ENCODE measurements at regions not wholly inside any gene's neighbourhood (a gene's known extent, or its start where the extent isn't known, plus 50 kb on each side); places are given as distances from the start of the nearest gene placed in this dataset.
"Not testable (repeated sequence)": the region's sequence is repeated elsewhere in the genome, so short reads cannot be mapped to it uniquely, and the experiment has no call there.

DNA sequence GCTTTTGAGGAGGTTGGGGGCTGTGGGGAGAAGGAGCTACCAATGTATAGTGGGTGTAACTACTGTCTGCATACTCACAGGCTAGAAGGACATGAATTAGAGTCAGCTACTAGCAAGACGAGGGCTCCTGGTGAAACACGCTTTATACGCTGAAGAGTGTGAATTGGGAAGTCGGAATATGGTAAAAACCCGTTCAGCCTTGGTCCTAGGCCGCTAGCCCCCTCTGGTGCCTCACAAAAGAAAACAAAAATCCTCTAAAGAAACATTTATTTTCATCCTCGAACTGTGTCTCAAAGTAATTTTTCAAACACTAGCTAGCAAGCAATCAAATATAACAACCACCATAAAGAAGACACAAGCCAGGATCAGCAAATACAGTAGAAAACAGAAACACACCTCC, 338.1 kb upstream of the SEMA3C start:
- DNase-seq (ENCODE audit: low spot score), result no peak
- no peaks in the 10 kb centered on the region for H3K27me3 Mint-ChIP-seq (ENCODE audit: low read depth)
- H3K4me1 Mint-ChIP-seq (ENCODE audit: low read depth), result no peaks in the 10 kb centered on the region
- H3K36me3 Mint-ChIP-seq (ENCODE audit: low read depth), result no peaks in the 10 kb centered on the region
- H3K9me3 Mint-ChIP-seq, result peaks cover 10% of the 10 kb centered on the region
- H3K27ac Mint-ChIP-seq, result no peak overlapping the region
- no peak overlapping the region for H3K4me3 Mint-ChIP-seq (ENCODE audit: low read depth)
- intact Hi-C loops (cut with micrococcal nuclease), result no loop called here

DNA sequence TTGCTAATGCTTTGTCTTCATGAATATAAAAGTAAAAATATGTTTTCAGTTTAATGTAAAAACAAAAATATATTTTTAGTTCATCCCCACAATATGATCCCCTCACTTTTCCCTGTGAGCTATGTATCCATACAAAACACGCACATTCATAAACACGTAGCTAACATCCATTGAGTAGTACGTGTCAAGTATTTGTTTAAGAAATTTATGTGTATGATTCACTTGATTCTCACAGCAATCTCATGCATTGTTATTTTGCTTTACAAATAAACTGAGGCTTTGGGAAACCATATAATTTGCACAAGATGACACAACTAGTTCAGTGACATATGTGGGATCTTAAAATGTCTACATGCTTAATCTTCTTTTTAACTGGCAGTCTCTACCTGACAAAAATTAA, 329.6 kb upstream of the SEMA3C start:
- H3K4me1 Mint-ChIP-seq (ENCODE audit: low read depth), result no peaks in the 10 kb centered on the region
- DNase-seq (ENCODE audit: low spot score), result no peak
- no peak overlapping the region for H3K4me3 Mint-ChIP-seq (ENCODE audit: low read depth)
- H3K36me3 Mint-ChIP-seq (ENCODE audit: low read depth), result no peaks in the 10 kb centered on the region
- H3K27ac Mint-ChIP-seq, result no peak overlapping the region
- peaks cover 4% of the 10 kb centered on the region for H3K9me3 Mint-ChIP-seq
- H3K27me3 Mint-ChIP-seq (ENCODE audit: low read depth), result no peaks in the 10 kb centered on the region
- intact Hi-C loops (cut with micrococcal nuclease), result no loop called here

DNA sequence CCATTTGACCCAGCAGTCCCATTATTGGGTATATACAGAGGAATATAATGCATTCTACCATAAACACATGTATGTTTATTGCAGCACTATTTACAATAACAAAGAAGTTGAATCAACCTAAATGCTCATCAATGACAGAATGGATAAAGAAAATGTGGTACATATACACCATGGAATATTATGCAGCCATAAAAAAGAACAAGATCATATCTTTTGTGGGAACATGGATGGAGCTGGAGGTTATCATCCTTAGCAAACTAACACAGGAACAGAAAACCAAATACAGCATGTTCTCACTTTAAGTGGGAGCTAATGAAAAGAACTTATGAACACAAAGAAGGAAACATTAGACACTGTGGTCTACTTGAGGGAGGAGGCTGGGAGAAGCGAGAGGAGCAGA, 328.5 kb upstream of the SEMA3C start:
- H3K4me1 Mint-ChIP-seq (ENCODE audit: low read depth); H3K4me3 Mint-ChIP-seq (ENCODE audit: low read depth); DNase-seq (ENCODE audit: low spot score); H3K9me3 Mint-ChIP-seq; H3K27ac Mint-ChIP-seq; intact Hi-C loops (cut with micrococcal nuclease); H3K27me3 Mint-ChIP-seq (ENCODE audit: low read depth); H3K36me3 Mint-ChIP-seq (ENCODE audit: low read depth): not testable (repeated sequence)

DNA sequence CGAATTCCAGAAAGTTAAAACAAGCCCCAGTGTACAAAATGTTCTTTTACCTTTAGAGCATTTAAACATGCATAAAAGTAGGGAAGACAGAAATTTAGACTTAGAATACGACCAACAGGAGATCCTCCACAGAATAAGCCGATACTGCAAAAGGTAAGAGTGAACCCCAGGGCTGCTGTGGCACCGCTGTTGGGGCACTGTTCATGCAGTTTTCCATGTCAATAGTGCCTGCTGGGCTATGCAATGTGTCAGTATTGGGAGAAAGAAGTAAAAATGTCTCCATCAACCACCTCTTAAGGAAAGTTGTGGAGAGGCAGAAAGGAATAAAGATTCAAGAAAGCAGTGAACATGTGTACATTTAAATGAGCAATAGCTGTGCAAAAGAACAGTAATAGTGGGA, 326.5 kb upstream of the SEMA3C start:
- Mint-ChIP-seq H3K36me3 (ENCODE audit: low read depth) (no peaks in the 10 kb centered on the region), H3K4me1 (ENCODE audit: low read depth) (no peaks in the 10 kb centered on the region), H3K27ac (no peak overlapping the region), H3K4me3 (ENCODE audit: low read depth) (no peak overlapping the region), H3K27me3 (ENCODE audit: low read depth) (no peaks in the 10 kb centered on the region), H3K9me3 (peaks cover 10% of the 10 kb centered on the region)
- intact Hi-C loops (cut with micrococcal nuclease), result no loop called here
- DNase-seq (ENCODE audit: low spot score), result no peak

DNA sequence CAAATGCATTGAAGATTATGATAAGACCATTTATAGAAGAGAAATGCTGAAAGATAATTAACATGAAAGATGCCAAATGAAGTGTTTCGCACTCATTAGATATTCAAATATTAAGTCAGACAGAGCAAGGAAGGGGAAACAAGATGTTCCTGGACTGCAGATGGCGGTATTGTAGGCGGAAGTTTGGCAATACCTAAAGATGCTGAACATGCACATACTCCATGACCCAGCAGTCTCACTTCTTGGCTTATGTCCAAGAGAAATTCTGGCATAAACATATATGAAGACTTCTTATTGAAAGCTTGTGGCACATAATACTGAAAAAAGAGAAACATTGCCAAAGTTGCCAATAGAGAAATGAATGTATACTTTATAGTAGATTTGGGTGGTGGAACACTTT, 325.4 kb upstream of the SEMA3C start:
- intact Hi-C loops (cut with micrococcal nuclease), result no loop called here
- Mint-ChIP-seq H3K27me3 (ENCODE audit: low read depth) (no peaks in the 10 kb centered on the region), H3K27ac (no peak overlapping the region), H3K4me1 (ENCODE audit: low read depth) (no peaks in the 10 kb centered on the region), H3K36me3 (ENCODE audit: low read depth) (no peaks in the 10 kb centered on the region), H3K4me3 (ENCODE audit: low read depth) (no peak overlapping the region), H3K9me3 (peaks cover 12% of the 10 kb centered on the region)
- no peak for DNase-seq (ENCODE audit: low spot score)

DNA sequence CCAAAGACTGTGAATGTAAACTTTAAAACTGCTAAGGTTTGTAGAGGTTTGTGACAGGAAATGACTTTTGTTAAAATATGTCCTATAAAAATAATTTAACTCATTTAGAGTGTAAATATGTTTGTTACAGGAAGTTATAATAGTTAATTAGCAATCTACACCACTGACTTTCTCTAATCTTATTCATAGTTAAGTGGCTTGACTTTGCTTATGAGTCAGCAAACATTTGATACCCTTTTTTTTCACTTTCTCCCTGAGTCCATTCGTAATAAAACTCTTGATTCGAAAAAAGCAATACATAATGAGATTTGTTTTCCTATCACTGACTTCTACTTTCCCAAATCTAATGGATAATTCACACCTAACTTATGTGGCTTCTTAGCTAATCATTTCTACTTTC, 317.7 kb upstream of the SEMA3C start:
- Mint-ChIP-seq H3K27ac (no peak overlapping the region), H3K36me3 (ENCODE audit: low read depth) (no peaks in the 10 kb centered on the region), H3K9me3 (peaks cover 8% of the 10 kb centered on the region), H3K27me3 (ENCODE audit: low read depth) (no peaks in the 10 kb centered on the region), H3K4me3 (ENCODE audit: low read depth) (no peak overlapping the region), H3K4me1 (ENCODE audit: low read depth) (no peaks in the 10 kb centered on the region)
- DNase-seq (ENCODE audit: low spot score), result no peak
- intact Hi-C loops (cut with micrococcal nuclease), result no loop called here

DNA sequence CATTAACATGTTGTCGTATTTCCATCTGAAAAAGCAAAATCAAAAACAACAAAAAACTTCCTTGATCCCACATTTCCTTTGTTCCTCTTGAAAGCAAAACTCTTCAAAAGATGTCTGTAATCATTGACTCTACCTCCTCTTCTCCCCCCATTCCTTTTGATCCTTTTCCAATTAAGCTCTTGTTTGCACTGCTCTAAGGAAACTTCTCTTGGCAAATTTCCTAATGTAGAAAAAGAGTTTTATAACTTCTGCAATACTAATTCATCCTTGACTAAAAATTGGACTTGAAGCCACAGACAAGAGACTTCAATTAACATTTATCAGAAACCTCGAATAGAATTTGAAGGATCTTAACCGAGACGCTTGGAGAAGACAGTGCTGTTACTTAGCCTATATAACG, 317.1 kb upstream of the SEMA3C start:
- Mint-ChIP-seq H3K27ac (no peak overlapping the region), H3K4me1 (ENCODE audit: low read depth) (no peaks in the 10 kb centered on the region), H3K4me3 (ENCODE audit: low read depth) (no peak overlapping the region), H3K27me3 (ENCODE audit: low read depth) (no peaks in the 10 kb centered on the region), H3K9me3 (peaks cover 3% of the 10 kb centered on the region), H3K36me3 (ENCODE audit: low read depth) (no peaks in the 10 kb centered on the region)
- intact Hi-C loops (cut with micrococcal nuclease), result no loop called here
- DNase-seq (ENCODE audit: low spot score), result no peak

DNA sequence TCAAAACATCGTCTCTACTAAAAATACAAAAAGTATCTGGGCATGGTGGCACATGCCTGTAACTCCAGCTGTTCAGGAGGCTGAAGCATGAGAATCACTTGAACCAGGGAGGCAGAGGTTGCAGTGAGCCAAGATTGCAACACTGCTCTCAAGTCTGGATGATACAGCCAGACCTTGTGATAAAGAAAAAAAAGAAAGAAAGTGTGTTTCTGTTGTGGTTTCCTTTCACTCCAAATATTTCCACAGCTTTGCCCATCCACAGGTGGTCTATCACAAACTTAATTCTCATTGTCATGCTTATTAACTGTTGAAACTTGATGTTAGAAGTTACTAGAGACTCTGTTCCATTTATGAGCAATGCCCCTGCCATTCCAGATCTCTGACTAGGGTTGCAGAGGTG, 316.0 kb upstream of the SEMA3C start:
- no peak overlapping the region for H3K27ac Mint-ChIP-seq
- H3K4me1 Mint-ChIP-seq (ENCODE audit: low read depth), result no peaks in the 10 kb centered on the region
- H3K27me3 Mint-ChIP-seq (ENCODE audit: low read depth), result no peaks in the 10 kb centered on the region
- H3K36me3 Mint-ChIP-seq (ENCODE audit: low read depth), result no peaks in the 10 kb centered on the region
- intact Hi-C loops (cut with micrococcal nuclease), result no loop called here
- no peaks in the 10 kb centered on the region for H3K9me3 Mint-ChIP-seq
- DNase-seq (ENCODE audit: low spot score), result no peak
- H3K4me3 Mint-ChIP-seq (ENCODE audit: low read depth), result no peak overlapping the region

DNA sequence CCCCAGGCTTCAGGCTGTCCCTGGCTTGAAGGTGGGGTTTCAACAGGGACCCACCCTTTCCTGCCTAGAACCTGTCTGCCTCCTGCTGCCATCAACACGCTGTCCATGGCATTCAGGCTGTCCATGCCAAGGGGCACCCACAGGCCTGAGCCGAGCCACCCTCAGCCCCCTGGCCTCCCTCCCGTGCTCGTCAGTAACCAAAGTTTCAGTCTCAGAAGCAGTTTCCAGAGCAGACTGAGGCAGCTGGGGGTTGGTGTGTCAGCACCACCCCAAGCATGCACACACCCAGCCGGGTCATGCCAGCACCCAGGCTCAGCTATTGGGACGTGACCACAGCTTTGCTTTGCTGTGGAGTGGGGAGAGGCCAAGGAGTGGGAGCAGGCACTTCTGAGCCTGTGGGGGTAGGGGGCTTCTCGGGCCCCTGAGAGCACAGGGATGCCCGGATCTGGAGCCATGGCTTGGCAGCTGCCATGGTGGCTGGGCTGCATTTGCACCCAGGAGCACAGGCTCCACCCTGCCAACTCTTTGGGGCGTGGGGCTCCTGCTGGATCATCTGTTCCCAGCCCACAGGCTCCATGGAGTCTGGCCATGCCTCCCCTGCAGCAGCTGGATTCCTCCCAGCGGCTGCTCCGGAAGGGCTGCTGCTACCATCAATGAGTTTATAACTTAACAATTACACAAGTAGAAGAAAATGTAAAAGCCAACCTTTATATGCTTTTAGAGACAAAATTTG, 314.5 kb upstream of the SEMA3C start:
- Mint-ChIP-seq H3K4me1 (ENCODE audit: low read depth) (no peaks in the 10 kb centered on the region), H3K9me3 (no peaks in the 10 kb centered on the region), H3K27me3 (ENCODE audit: low read depth) (no peaks in the 10 kb centered on the region), H3K27ac (no peak overlapping the region), H3K4me3 (ENCODE audit: low read depth) (no peak overlapping the region), H3K36me3 (ENCODE audit: low read depth) (no peaks in the 10 kb centered on the region)
- intact Hi-C loops (cut with micrococcal nuclease), result no loop called here
- no peak for DNase-seq (ENCODE audit: low spot score)

DNA sequence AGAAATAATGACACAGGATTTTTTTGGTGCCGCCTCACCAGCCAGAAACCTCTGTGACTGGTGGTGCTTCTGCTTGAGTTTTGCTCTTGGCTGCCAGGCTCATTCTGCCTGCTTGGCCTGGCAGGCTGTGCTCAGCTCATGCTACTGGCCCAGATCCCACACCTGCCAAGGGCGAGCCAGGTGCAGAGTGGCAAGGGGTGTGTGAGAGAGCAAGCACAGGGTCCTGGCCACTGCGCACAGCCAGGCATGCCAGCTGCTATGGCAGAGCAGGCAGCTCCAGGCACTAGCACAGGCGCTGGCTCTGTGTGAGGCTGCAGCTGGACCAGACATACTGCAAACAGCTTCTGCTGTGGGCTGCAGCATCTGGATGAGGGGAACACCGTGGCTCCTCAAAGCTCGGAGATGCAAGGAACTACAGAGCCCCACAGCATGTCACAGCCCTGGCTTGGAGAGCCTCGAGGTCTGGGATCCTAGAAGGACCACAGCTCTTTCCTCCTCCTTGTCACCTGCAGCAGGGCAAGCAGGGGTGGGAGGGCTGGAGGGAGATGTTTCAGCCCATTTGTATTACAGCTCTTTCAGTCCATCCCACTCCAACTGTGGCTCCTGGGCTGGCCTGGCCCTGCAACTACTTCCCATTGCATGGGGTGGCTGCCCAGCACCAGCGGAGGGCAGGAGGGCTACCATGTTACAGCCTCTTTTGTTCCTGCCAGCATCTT, 313.4 kb upstream of the SEMA3C start:
- no peaks in the 10 kb centered on the region for H3K4me1 Mint-ChIP-seq (ENCODE audit: low read depth)
- DNase-seq (ENCODE audit: low spot score), result no peak
- no peaks in the 10 kb centered on the region for H3K9me3 Mint-ChIP-seq
- H3K27me3 Mint-ChIP-seq (ENCODE audit: low read depth), result no peaks in the 10 kb centered on the region
- no peak overlapping the region for H3K4me3 Mint-ChIP-seq (ENCODE audit: low read depth)
- no peak overlapping the region for H3K27ac Mint-ChIP-seq
- intact Hi-C loops (cut with micrococcal nuclease), result no loop called here
- no peaks in the 10 kb centered on the region for H3K36me3 Mint-ChIP-seq (ENCODE audit: low read depth)

DNA sequence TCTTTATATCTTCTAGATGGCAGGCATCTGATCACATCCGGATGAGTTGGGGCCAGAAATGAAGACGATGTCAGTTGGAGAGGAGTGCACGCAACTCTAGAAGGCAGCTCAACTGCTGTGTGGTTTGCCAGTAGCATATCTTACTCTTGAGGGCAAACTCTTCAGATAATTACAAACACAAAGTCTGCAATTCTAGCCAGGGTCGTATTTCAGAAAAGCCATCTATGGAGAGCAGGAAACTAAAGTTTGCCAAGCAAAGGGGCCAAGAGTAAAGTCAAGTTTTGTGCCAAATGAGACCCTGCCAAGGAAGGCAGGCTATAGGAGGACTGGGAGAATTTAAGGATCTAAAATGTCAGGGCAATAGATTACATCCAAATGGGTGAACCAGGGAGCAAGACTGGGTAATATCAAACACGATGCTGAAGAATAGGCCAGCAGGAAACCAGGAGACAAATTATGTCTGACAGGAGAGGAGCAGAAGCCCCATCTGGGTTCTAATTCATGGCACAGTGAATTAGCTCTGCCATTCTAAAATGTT, 312.5 kb upstream of the SEMA3C start:
- Mint-ChIP-seq H3K4me1 (ENCODE audit: low read depth) (no peaks in the 10 kb centered on the region), H3K9me3 (no peaks in the 10 kb centered on the region), H3K27me3 (ENCODE audit: low read depth) (no peaks in the 10 kb centered on the region), H3K36me3 (ENCODE audit: low read depth) (no peaks in the 10 kb centered on the region), H3K4me3 (ENCODE audit: low read depth) (no peak overlapping the region), H3K27ac (no peak overlapping the region)
- intact Hi-C loops (cut with micrococcal nuclease), result no loop called here
- no peak for DNase-seq (ENCODE audit: low spot score)

DNA sequence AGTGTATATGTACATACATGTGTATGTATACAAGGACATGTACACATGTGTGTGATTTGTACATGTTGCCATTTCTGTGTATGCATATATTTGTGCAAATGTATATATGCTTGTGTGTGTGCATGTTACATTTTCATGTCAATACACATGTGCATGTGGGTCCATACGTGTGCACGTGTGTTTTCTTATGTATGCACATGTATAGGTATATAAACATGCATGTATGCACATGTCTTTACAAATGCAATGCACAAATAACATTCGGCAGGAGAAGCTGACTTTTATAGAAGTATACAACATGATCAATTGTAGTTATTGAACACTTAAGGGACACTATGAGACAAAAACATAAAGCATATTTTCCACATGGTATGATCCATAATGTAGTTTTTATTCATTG, 307.4 kb upstream of the SEMA3C start:
- Mint-ChIP-seq H3K27ac (no peak overlapping the region), H3K9me3 (peaks cover 19% of the 10 kb centered on the region)
- intact Hi-C loops (cut with micrococcal nuclease), result no loop called here

DNA sequence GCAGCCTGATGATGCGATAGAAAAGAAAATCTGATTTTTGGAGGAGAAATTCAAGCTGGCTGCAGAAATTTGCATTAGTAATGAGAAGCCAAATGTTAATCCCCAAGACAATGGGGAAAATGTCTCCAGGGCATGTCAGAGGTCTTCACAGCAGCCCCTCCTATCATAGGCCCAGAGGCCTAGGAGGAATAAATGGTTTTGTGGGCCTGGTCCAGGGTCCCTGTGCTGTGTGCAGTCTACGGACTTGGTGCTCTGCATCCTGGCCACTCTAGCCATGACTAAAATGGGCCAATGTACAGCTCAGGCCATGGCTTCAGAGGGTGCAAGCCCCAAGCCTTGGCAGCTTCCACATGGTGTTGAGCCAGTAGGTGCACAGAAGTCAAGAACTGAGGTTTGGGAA, 303.8 kb upstream of the SEMA3C start:
- H3K4me3 Mint-ChIP-seq (ENCODE audit: low read depth); H3K36me3 Mint-ChIP-seq (ENCODE audit: low read depth); intact Hi-C loops (cut with micrococcal nuclease); DNase-seq (ENCODE audit: low spot score); H3K27ac Mint-ChIP-seq; H3K27me3 Mint-ChIP-seq (ENCODE audit: low read depth); H3K4me1 Mint-ChIP-seq (ENCODE audit: low read depth): not testable (repeated sequence)
- H3K9me3 Mint-ChIP-seq, result peaks cover 24% of the 10 kb centered on the region

More for the DNA sequence above, 307.4 kb upstream of the SEMA3C start:
- Mint-ChIP-seq H3K27me3 (ENCODE audit: low read depth) (no peaks in the 10 kb centered on the region), H3K4me1 (ENCODE audit: low read depth) (no peaks in the 10 kb centered on the region), H3K4me3 (ENCODE audit: low read depth) (no peak overlapping the region), H3K36me3 (ENCODE audit: low read depth) (no peaks in the 10 kb centered on the region)
- DNase-seq (ENCODE audit: low spot score), result no peak
